ENCODE measurements at regions not wholly inside any gene's neighbourhood (a gene's known extent, or its start where the extent isn't known, plus 50 kb on each side); places are given as distances from the start of the nearest gene placed in this dataset.

GRCh38 chr18:64566456-64566855 lies 417.6 kb upstream of the LINC00305 start:
- no peak for DNase-seq

GRCh38 chr18:64562651-64563050 lies 413.8 kb upstream of the LINC00305 start:
- DNase-seq: no peak

GRCh38 chr18:64546451-64546850 lies 397.6 kb upstream of the LINC00305 start:
- DNase-seq: no peak

- no peak for DNase-seq
Measured at GRCh38 chr18:64539847-64540246, 391.0 kb upstream of the LINC00305 start.

GRCh38 chr18:64528646-64529045 lies 379.8 kb upstream of the LINC00305 start:
- no peak for DNase-seq

GRCh38 chr18:64519201-64519600 lies 370.3 kb upstream of the LINC00305 start:
- DNase-seq: no peak

- no peak for DNase-seq
Measured at GRCh38 chr18:64518191-64518590, 369.3 kb upstream of the LINC00305 start.

- no peak for DNase-seq
Measured at GRCh38 chr18:64513401-64513800, 364.5 kb upstream of the LINC00305 start.

GRCh38 chr18:64490207-64490606 lies 341.3 kb upstream of the LINC00305 start:
- no peak for DNase-seq

- no peak for DNase-seq
Measured at GRCh38 chr18:64488698-64489097, 339.8 kb upstream of the LINC00305 start.

- DNase-seq: no peak
Measured at GRCh38 chr18:64474773-64475172, 325.9 kb upstream of the LINC00305 start.

GRCh38 chr18:64474255-64474654 lies 325.4 kb upstream of the LINC00305 start:
- no peak for DNase-seq

- DNase-seq: no peak
Measured at GRCh38 chr18:64449434-64449833, 300.5 kb upstream of the LINC00305 start.

- no peak for DNase-seq
Measured at GRCh38 chr18:64444819-64445218, 295.9 kb upstream of the LINC00305 start.

- DNase-seq: no peak
Measured at GRCh38 chr18:64438178-64438577, 289.3 kb upstream of the LINC00305 start.

GRCh38 chr18:64436111-64436510 lies 287.2 kb upstream of the LINC00305 start:
- DNase-seq: no peak

- DNase-seq: no peak
Measured at GRCh38 chr18:64419156-64419555, 270.3 kb upstream of the LINC00305 start.

GRCh38 chr18:64416990-64417389 lies 268.1 kb upstream of the LINC00305 start:
- DNase-seq: no peak

- DNase-seq: no peak
Measured at GRCh38 chr18:64415218-64415617, 266.3 kb upstream of the LINC00305 start.

GRCh38 chr18:64410685-64411084 lies 261.8 kb upstream of the LINC00305 start:
- DNase-seq: no peak

- DNase-seq: no peak
Measured at GRCh38 chr18:64409511-64409910, 260.6 kb upstream of the LINC00305 start.

- no peak for DNase-seq
Measured at GRCh38 chr18:64407606-64408005, 258.7 kb upstream of the LINC00305 start.

GRCh38 chr18:64405161-64405560 lies 256.3 kb upstream of the LINC00305 start:
- DNase-seq: no peak

GRCh38 chr18:64403784-64404503 lies 255.1 kb upstream of the LINC00305 start:
- no peak for DNase-seq

GRCh38 chr18:64402636-64403035 lies 253.7 kb upstream of the LINC00305 start:
- no peak for DNase-seq

All from C1 segment of cervical spinal cord (tissue), 14 donors.